ENCODE measurements at regions not wholly inside any gene's neighbourhood (a gene's known extent, or its start where the extent isn't known, plus 50 kb on each side); places are given as distances from the start of the nearest gene placed in this dataset.

GRCh38 chr20:58567437-58567836 is 52.2 kb upstream of the APCDD1L start:
- TF ChIP-seq, protein P1, sequence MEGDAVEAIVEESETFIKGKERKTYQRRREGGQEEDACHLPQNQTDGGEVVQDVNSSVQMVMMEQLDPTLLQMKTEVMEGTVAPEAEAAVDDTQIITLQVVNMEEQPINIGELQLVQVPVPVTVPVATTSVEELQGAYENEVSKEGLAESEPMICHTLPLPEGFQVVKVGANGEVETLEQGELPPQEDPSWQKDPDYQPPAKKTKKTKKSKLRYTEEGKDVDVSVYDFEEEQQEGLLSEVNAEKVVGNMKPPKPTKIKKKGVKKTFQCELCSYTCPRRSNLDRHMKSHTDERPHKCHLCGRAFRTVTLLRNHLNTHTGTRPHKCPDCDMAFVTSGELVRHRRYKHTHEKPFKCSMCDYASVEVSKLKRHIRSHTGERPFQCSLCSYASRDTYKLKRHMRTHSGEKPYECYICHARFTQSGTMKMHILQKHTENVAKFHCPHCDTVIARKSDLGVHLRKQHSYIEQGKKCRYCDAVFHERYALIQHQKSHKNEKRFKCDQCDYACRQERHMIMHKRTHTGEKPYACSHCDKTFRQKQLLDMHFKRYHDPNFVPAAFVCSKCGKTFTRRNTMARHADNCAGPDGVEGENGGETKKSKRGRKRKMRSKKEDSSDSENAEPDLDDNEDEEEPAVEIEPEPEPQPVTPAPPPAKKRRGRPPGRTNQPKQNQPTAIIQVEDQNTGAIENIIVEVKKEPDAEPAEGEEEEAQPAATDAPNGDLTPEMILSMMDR (conservative IDR thresholded peaks at IDR 0.05; ENCODE audit: low read length) = no peak
- no peak for TF ChIP-seq EZH2phosphoT487 (IDR thresholded peaks at IDR 0.05; ENCODE audit: borderline replicate concordance, low read depth, low read length)
